ENCODE measurements at regions not wholly inside any gene's neighbourhood (a gene's known extent, or its start where the extent isn't known, plus 50 kb on each side); places are given as distances from the start of the nearest gene placed in this dataset.

GRCh38 chr12:82149045-82149444 is 209.1 kb downstream of the CCDC59 start:
- no peak for DNase-seq

DNA sequence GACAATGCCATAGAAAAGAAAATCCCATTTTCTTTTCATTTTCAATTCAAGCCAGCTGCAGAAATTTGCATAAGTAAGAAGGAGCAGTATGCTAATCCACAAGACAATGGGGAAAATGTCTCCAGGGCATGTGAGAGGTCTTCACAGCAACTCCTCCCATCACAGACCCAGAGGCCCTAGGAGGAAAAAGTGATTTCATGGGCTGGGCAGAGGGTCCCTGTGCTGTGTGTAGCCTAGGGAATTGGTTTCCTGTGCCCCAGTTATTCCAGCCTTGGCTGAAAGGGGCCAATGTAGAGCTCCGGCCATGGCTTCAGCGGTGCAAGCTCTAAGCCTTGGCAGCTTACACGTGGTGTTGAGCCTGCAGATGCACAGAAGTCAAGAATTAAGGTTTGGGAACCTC is 211.4 kb downstream of the CCDC59 start:
- no peak for DNase-seq

- peak; percentile 9 for DNase-seq
Observed at GRCh38 chr12:82144505-82144904, 213.7 kb downstream of the CCDC59 start.

GRCh38 chr12:82132390-82132789 is 225.8 kb downstream of the CCDC59 start:
- no peak for DNase-seq

GRCh38 chr12:82130762-82131161 is 227.4 kb downstream of the CCDC59 start:
- DNase-seq, result no peak

DNA sequence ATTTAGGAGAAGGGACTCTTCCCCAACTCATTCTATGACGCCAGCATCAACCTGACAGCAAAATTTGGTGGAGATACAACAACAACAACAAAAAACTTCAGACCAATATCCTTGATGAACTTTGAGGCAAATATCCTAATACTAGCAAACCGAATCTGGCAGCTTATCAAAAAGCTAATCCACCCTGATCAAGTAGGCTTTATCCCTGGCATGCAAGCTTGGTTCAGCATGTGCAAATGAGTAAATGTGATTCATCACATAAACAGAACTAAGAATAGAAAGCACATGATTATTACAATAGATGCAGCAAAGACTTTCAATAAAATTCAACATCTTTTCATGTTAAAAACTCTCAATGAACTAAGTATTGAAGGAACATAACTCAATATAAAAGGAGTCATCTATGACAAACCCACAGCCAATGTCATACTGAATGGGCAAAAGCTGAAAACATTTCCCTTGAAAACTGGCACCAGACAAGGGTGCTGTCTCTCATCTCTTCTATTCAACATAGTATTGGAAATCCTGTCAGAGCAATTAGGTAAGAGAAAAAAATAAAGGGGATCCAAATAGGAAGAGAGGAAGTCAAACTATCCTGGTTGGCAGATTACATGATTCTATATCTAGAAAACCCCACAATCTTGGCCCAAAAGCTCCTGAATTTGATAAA is 233.3 kb downstream of the CCDC59 start:
- DNase-seq, result peak; percentile 96

DNA sequence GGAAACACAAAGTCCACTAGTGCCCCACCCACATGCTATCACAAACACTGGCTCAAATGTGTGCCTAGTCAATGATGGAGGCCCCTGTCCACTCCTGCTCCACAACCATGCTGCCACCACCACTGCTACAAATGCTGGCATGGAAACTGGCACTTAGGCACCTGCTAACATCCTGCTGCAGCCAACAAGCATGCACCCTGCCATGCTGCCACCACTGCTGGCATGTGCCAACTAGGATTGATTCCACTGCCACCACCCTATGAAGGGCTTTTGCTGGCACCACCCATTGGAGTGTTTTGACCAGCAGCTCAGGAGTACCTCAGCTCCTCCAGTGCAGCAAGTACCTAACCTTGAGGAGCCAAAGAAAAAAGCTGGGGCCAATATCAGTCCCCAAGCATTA is 236.6 kb downstream of the CCDC59 start:
- DNase-seq, result no peak

GRCh38 chr12:82120901-82121300 is 237.3 kb downstream of the CCDC59 start:
- no peak for DNase-seq

DNA sequence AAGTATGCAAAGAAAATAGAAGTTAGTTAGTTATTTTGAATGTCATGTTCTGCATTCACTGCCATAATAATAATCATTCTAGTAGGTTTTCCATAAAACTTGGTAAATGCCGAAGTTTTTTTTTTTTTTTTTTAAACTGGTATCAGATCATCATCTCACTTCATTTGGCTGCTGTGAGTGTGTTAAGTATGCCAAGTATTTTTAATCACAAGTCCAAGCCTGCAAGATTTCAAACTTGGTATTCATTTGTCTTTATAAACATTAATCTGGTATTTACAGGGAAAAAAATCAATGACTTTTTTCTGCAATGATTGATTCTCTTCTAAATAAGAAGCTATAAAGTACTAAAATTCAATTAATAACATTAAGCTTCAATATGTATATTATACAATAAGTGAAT is 248.9 kb downstream of the CCDC59 start:
- no peak for DNase-seq

DNA sequence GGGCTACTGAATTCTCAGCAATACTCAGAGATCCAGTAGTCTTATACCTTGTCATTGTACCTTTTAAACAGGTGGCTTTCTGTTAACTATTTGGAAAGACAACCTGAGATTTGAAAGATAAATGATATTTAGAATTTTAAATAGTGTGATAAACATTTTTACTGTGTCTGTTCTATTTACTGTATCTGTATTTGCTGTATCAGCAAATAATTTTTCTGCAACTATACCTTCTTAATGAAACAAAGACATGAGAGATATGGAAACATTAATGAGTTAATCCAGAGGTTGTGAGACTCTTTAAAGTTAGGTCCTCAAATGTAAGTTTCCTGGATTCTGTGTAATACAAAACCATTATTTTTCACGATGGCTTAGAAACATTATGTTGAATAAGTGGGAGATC is 249.6 kb downstream of the CCDC59 start:
- DNase-seq, result no peak

DNA sequence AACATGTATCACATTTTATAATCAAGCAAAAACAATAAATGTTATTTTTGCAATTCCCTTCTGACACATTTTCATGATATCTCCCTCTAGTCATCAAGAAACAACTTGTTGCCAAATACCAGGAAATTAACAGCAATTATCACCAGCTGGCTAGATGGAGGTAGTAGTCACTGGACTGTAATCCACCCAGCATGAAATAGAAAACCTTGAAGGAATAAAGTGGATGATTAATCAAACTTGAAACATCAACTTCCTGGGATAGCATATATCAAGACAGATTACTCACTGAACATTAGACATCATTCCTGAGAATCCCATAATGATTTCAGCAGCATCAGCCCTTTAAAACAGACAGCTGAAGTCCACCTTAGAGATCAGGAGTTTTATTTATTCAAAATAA is 259.0 kb downstream of the CCDC59 start:
- DNase-seq, result peak; percentile 88

- no peak for DNase-seq
Observed at GRCh38 chr12:82097877-82098276, 260.3 kb downstream of the CCDC59 start.

DNA sequence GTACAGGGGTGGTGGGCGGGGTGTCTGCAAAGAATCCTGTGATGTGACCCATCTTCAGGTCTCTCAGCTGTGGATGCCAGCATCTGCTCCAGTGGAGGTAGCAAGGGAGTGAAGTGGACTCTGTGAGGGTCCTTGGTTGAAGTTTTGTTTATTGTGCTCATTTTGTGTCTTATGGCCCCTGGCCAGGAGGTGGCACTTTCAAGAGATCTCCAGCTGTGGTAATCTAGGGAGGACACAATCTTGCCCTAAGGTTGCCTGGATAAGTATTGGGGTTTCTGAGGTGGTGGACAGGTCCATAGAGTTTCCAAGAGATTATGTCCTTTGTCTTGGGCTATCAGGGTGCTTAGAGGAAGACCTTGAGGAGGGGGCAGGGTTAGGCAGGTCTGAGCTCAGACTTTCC is 260.7 kb downstream of the CCDC59 start:
- no peak for DNase-seq

DNA sequence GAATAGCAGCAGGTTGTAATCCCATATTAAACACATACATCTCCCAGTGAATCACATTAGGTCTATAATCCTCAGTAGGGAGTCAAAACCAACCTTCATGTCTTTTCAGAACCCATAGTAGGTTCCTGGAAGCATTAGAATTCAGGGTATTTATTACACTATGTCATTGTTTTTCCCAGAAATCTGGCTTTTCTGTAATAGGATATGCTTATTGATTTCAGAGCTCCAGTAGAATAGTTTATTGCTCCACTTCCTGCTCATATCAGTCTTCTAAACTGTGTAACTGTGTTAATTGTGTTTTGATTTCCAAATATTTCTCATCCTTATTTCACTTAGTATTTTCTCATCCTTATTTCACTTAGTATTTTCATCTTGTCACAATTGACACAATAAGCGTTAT is 268.0 kb downstream of the CCDC59 start:
- DNase-seq, result no peak

DNA sequence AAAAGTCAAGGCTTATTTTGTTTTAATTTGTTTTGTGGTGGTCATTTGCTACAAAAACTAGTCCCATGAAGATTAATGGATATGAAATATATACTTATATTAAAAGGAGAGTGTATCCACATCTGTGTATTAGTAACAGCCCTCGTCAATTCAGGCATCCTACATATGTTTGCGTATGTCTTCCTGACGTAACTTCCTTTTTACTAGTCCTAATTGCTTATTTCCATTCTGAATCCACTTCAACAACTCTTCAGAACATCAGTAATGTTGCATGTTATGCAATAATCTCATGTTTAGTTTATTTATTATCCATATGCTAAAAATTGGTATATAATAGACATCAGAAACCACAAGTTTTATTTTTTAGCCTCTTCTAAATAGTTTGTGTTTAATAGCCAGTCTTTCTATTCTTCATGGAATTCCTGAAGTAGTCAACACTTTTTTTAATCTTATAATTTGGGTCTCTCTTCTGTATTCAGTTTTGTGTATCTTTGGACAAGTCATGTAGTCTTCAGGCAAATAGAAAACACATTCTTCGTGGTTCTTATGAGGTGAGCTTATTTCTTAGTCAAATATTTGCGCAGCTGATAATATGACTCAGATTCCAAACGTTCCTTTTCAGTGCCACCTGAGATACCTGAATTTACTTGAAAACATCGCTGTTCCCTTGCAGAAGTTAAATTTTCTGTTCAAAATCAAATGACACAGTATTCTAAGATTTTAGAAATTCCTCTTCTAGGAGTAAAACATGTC is 268.6 kb downstream of the CCDC59 start:
- DNase-seq, result no peak

GRCh38 chr12:82082501-82082900 is 275.7 kb downstream of the CCDC59 start:
- no peak for DNase-seq

- DNase-seq, result no peak
Observed at GRCh38 chr12:82069931-82070514, 288.2 kb downstream of the CCDC59 start.

- no peak for DNase-seq
Observed at GRCh38 chr12:82058197-82058596, 299.0 kb upstream of the PPFIA2 start.

GRCh38 chr12:82057770-82058169 is 298.6 kb upstream of the PPFIA2 start:
- no peak for DNase-seq

DNA sequence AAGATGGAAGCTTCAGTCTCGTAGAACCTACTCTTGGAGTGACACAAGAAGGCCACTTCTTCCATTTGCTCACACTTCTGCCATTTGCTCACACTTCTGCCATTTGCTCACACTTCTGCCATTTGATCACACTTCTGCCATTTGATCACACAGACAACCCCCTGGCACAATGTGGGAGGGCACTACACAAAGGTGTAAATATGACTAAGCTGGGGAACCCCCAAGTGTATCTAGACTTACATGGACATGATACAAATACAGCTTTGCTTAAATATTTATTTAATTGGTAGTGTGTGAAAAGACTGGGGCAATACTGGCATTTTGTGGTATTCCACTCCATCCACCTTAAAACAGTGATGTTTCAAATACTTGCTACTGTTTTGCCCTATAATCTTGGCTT is 296.2 kb upstream of the PPFIA2 start:
- no peak for DNase-seq

DNA sequence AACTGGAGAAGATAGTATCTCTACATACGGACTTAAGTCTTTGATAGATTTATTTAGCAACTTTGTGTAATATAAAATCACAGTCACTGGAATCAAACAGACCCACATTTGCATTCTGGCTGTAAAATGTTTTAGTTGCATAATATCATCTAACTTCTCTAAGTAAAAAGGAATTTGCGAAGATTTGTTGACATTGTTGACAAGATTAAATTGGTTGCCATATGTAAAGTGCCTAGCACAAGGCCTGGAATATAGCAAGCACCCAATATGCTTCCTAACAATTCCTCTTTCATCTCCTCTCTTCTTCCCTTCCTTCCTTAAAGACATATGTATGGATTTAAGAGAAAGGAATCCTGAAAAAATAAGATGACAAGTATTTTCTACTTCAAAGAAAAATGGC is 295.4 kb upstream of the PPFIA2 start:
- DNase-seq, result no peak

- peak; percentile 18 for DNase-seq
Observed at GRCh38 chr12:82047446-82047845, 288.3 kb upstream of the PPFIA2 start.

GRCh38 chr12:82040987-82041743 is 282.0 kb upstream of the PPFIA2 start:
- no peak for DNase-seq

DNA sequence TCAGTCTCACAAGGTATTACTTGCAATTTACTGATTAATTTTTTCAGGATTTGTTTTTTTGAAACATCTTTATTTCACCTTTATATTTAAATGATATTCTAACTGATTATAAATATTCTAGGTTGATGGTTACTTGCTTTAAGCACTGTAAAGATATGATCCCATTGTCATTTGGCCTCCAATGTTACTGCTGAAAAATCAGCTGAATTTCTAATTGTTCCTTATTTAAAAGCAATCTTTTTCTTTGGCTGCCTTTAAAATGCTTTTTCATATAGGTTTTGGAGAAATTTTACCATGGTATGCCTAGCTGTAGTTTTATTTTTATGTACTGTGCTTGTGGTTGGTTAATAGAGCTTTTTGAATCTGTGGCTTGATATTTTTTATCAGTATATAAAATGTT is 275.6 kb upstream of the PPFIA2 start:
- DNase-seq, result no peak
